ENCODE measurements at regions not wholly inside any gene's neighbourhood (a gene's known extent, or its start where the extent isn't known, plus 50 kb on each side); places are given as distances from the start of the nearest gene placed in this dataset.

DNA sequence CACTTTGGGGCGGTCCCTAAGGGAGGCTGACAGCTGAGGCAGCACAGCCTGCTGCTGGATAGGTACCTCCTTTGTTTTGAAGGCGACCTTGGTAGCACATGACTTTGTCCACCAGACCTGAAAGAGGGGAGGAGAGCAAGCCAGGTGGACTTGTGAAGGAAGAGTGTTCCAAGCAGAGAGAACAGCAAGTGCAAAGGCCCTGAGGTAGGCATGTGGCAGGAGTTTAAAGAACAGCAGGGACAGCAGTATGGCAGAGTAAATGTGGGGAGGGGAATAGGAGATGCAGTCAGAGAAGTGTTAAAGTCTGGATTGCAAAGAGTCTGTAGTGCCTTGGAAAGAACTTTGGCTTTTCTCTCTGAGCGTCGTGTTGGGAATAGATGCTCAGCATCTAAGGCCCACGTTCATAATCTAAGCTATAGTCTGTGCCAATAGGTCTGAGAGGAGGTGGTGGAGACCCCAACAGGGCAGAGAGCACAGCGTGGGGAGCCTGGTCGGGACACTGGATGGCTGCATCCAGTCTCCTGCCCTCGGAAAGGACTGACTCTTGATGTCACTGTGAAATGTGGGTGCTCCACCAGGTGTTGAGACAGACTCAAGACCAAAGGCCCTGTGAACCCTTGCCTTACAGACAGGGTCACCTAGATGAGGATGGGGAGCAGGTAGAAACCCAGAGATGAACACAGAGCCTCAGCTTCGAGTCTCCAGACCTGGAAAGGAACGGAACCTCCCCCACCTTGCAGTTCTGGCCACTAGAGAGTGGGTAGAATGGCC, 242.1 kb upstream of the PWP1 start:
- DNase-seq = no peak

DNA sequence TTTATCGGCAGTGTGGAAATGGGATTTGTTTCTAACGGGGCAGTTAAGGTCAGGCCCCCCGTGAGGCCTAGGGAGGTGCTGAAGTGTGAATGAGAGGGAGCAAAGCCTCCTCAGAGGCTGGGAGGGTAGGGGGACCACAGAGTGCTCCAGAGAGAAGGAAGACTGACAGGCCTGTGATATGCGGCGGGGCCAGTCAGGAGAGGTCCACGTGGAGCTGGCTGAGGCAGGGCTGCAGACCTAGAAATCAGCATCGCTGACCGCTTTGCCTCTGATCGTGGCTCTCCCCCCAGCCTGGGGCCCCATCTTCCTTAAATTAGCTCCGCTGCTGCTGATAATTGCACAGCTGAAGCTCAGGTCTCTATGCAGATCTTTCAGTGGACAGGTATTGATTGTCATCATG, 240.8 kb upstream of the PWP1 start:
- DNase-seq = no peak

DNA sequence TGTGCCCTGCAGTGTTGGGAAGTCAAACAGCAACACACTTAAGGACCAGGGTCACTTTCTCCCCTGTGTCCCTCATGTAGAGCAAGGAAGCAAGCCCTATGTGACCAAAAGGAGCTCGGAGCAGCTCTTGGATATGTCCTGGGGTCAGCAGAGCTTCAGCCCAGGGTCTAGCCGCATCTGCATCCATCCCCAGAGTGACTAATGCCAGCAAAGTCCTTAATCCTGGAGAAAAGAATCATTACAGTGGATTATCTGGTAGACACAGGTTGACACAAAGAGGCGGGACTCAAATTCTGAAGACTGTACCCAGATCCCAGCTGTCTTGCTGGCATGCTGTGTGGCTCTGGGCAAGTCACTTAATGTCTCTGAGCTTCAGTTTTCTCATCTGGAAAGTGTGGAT, 239.1 kb upstream of the PWP1 start:
- no peak for DNase-seq

DNA sequence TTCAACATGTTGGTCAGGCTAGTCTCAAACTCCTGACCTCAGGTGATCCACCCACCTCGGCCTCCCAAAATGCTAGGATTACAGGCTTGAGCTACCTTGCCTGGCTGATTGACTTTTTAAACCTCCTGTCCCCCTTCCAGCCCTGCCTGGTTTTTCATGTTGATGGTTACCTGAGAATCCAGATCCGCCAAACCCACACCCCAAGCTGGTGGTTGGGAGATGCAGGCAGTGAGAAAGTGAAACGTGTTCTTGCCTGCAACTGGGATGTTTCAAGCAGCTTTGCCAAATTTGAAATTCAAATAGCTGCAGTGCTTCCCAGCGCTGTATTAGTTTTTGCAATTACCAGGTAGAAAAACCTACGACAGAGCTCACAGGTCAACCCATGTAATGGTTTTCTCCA, 238.3 kb upstream of the PWP1 start:
- no peak for DNase-seq

DNA sequence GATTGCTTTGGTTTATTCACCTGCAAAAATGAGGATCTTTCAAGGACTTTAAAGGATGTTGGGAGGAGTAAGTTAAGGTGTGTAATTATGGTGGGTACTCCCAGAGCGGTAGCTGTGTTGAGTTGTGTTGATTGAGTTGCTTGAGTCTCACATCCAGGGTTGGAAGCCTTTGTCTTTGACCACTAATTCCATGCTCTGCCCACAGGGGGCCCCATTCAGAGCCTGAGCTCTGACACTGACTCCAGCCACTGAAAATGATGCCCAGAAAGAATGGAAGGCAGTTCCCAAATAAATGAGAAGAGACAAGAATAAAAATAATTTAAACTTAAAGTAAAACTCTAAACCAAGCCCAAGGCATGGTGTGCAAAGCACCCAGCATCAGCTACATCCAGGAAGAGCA, 237.4 kb upstream of the PWP1 start:
- DNase-seq = no peak

DNA sequence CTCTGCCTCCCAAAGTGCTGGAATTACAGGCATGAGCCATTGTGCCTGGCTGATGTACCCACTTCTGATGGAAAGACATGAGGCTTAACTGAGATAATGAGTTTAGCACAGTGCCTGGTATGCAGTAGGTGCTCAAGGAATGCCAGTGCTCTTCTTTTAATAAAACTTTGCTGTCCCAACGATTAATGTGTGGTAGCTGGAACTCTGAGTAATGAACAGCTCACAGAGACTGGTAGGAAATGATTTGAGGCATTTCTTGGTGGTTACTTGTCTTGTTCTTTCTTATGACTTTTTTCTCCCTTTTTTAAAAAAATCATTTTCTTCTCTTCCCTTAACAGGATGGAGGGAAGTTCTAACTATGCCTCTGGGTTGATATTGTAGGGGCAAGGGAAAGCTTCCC, 235.7 kb upstream of the PWP1 start:
- no peak for DNase-seq

DNA sequence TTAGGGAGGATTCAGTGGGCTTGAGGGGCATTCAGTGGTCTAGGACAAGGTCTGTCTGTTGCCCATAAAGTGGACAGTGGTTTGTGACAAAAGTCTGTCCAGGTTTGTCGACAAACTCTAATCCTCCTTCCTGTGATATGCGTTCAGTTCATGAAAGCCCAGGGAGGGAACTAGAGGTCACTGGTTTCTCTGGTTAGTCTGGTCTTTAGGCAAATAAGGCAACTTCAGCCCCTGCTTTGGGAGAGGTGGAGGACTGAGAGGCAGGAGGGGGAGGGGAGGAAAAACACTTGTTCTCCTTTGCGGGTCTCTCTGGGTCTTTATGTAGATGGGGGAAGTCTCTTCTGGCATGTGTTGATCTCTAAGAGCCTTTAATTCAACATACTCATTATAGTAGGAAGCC, 235.1 kb upstream of the PWP1 start:
- no peak for DNase-seq

DNA sequence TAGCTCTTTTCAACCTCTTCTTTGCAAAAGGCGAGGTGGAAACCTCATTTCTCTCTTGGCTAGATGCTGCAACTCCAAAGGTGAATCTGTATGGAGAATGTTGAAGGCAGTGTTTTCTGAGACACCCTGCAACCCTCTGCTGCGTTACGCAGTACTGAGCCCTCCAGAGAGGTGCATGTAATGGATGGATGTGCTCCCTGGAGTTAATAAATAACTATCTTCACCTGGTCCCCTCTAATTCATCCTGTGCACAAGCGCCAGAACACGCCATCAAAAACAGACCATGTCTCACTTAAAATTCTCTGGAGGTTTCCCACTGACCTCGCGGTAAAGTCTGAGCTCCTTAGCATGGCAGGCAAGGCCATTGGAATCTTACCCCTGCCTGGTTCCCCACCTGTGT, 234.4 kb upstream of the PWP1 start:
- DNase-seq = no peak

DNA sequence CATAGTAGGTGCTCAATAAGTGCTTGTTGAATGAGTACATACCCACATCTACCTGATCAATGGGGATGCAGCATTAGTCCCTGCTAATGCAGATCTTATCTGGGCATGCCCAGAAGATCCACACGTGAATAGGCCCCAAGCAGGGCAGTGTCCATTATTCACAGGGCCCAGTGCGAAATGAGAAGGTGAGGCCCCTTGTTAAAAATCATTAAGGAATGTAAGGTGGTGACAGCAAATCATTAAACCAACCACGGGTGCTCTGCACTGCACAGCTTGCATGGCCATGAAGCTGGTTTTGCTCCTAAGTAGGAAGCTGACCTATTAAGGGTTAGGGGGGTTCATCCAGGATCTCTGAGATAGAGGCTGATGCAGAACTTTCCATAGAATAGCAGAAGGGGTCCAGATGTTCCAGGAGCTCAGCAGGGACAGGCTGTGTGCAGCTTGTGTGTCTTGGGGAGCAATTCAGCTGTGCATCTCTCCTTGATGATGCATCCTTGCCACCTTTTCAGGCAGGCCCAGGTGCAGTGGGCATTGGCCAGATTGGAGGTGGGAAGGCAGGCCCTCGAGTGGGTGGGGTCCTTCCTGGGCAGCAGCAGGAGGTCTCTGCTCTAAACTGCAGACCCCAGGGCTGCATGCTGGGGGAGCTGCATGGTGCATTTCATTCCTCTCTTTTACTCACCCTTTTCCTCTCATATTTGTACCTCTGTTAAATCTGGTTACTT, 231.3 kb upstream of the PWP1 start:
- no peak for DNase-seq

DNA sequence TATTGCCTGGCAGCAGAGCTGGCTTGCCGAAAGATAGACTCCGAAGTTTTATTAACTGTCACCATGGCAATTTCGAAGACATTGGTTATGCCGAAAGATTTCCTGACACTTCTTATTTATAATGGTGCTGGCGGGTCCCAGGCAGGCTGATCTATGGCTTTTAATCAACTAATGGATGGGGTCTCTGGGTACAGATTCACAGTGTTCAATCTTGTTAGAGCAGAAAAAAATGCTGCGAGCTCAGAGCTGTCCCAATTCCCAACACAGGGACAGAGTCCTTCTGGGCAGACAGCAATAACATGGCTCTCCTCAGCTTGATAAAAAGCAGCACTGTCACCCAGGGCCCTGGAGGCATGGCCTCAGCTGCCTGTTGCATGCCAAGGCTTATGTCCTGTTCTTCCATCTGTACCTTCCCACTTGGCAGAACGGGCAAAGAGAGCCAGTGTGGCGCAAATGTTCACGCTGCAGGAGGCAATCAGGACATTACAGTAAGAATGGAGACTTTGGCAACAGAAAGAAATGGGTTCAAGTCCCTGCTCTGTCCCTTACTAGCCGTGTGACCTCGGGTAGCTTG, 228.2 kb upstream of the PWP1 start:
- no peak for DNase-seq

DNA sequence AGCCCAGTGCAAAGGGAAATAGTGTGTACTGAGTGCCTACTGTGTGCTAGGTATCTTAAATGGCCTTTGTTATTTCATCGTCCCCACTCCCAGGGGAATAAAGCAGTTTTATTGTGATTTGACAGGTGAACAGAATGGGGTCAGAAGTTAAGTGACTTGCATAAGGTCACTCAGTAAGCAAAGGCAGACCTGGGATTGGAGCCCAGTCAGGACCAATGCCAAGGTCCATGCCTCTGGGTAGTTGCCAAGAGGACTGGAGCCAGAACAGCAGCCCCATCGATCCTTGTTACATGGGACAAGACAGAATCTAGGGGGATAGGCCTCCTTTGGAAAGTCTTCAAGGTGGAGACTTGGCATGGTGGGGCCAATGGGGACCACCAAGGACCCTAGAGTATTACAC, 227.4 kb upstream of the PWP1 start:
- no peak for DNase-seq

DNA sequence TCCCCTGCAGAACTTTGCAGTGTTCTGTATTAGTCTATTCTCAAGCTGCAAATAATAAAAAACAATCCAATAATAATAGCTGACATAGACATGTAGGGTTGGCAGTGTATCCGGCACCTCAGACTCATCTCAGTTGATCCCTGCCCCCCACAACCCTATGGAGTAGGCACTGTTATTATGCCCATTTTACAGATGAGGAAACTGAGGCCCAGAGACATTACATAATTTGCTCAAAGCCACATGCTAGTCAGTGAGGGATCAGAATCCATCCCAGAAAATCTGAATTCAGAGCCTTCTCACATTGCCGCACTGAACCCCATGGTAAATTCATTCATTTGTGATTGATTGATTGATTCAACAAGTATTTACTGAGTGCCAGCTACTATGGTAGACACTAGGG, 226.6 kb upstream of the PWP1 start:
- DNase-seq = no peak

DNA sequence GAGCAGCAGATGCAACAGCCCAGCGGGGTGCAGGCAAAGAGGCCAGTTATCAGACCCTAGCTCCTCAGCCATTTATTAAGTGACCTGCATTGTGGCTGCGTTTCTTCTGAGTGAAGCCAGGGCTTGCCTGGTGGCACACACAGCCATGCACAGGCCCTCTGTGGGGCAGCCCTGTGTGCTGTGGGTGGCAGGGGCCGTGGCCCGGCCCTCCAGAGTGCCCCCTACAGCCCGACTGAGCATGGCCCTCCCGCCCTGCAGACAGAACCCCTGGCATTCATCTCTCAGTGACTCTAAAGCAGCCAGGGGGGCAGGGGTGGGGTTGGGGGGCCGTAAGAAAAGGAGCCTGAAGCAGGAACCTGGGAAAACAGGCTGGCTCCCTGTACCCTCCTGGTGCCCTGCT, 226.0 kb upstream of the PWP1 start:
- no peak for DNase-seq

DNA sequence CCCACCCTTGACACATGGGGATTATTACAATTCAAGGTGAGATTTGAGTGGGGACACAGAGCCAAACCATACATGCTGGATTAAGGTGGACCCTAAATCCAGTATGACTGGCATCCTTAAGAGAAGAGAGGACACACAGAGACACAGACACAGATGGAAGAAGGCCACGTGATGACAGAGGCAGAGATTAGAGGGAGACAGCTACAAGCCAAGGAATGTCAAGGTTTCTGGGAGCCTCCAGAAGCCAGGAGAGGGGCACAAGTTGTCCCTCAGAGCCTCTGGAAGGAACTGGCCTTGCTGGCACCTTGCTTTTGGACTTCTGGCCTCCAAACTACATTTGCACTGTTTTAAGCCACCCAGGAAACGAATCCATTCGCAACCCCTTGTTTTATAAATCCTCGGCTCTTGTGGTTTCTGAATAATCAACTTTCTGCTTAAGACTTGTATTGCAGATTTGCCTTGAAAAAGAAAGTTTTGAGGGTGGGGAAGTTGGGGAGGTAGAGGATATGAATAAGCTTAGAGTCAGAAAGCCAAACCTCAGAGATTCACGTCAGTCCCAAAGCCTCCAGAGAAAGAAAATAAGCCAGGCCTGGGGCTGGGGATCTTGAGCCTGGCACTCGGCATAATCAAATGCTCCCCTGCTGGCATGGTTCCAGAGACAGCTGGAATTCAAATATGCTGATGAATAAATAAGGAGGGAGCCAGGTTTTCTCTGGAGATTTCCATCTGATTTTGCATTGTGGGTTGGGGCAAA, 224.2 kb upstream of the PWP1 start:
- no peak for DNase-seq

DNA sequence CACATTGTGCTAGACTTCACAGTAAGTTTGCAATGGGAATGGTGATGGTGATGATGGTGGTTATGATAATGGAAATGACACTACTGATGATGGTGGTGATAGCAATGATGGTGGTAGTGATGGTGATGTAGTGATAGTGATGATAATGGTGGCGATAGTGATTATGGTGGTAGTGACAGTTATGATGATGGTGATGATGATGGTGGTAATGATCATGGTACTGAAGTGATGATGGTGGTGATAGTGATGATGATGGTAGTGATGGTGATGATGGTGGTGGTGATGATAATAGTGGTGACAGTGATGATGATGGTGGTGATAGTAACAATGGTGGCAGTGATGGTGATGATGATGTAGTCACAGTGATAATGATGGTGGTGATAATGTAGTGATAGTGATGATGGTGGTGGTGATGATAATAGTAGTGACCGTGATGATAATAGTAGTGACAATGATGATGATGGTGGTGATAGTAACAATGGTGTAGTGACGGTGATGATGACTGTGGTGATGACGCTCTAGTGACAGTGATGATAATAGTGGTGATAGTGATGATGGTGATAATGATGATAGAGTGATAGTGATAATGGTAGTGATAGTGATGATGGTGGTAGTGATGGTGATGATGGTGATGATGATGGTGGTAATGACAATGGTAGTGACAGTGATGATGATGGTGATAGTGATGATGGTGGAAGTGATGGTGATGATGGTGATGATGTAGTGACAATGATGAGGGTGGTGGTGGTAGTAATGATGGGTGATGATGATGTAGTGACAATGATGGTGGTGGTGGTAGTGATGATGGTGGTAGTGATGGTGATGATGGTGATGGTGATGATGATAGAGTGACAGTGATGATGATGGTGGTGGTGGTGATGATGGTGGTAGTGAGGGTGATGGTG, 222.9 kb upstream of the PWP1 start:
- DNase-seq = no peak

DNA sequence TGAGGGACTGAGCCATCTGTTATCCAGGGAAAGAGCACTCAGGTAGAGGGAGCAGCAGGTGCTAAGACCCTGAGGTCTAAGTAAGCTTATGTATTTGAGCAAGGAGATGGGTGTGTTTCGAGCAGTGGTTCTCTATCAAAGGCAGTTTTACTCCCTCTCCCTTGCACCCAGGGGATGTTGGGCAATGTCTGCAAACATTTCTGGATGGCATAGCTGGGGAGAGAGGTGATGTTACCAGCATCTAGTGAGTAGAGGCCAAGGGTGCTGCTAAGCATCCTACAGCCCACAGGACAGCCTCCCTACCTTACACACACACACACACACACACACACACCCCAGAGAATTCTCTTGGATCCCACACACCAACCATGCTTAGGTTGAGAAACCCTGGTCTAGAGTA, 221.0 kb upstream of the PWP1 start:
- no peak for DNase-seq

DNA sequence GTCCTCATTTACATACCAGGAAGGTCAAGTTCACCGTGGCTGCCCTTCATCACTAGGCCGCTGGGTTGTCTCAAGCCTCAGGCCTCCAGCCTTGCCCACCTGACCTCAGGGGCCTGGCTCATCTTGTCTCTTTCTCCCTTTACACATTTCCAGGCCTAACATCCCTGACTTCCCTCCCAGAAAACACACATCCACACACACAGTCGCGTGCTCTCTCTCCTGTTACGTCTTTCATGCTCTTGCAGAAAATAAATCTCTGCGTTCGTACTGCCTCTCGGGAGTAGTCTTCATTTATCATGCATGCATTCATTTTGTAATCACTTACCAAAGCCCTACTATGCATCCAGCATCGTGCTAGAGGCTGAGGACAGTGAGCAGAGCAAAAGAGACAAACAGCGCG, 220.0 kb upstream of the PWP1 start:
- no peak for DNase-seq

DNA sequence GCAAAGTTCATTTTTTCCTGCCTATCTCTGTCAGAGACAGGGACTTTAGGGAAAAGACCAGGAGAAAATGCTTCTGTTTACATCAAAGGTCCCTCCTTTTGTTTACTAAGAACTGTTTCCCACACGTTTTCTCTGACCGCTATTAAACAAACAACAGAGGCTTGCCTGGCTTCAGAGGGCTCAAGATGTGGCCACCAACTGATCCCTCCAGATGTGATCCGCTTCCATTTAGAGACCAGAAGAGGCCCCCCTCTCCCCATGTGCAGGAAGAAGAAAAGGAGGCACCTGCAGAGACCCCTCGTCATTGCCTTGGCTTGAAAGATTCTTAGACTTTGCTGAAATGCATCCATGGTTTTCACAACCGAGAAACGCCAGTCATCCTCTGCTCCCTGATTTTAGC, 217.9 kb upstream of the PWP1 start:
- DNase-seq = no peak

DNA sequence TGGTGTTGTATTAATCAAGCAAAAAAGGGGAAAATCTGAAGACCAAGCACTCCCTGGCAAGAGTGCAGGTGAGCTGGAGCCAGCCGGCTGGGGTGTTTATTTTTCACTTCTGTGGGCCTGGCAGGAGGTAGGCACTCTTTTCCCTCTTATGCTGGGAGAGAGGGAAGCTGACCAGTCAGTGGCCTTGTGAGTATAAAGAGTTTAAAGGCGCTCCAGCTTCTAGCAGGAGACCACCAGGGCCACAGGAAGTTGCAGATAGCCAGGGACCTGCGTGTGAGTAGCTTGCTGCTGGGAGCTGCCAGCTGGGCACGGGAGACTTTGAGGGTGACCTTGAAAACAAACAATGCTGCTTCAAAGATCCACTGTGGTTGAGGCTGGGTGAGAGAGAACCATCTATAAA, 217.4 kb upstream of the PWP1 start:
- no peak for DNase-seq

DNA sequence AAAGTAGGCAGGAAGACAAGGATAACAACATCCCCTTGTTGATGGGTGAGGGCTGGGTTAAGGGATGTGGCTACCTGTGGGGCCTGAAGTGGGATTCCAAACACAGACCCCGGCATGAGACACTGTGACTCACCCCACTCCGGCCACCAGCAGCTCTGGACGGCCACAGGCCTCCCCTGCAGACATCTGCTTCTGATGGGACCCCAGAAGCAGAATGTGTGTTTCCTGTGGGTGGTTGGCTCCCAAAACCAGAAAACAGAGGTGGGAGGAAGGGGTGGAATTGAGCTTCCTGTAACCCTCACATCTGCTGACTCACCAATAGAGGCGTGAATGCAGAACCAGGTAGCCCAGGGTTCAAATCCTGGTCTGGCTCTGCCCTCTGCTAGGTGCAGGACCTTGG, 216.6 kb upstream of the PWP1 start:
- no peak for DNase-seq

DNA sequence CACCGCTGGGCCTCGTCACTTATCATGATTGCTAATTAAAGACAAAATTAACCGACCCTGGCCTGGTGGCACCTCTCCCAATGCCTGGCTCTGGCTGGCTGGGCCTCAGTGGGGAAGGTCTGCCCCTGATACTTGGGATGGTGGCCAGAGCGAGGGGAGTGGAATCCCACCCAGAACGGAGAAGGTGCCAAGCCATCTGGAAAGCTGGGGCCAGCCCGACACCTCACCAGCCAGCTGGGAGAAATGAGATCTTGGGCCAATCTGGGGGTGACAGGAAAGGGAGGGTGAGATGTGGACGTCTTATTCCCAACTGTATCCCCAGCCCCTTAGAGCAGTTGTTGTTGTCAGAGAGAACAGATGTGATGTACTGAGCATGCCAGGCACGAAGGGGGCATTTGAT, 215.0 kb upstream of the PWP1 start:
- no peak for DNase-seq

DNA sequence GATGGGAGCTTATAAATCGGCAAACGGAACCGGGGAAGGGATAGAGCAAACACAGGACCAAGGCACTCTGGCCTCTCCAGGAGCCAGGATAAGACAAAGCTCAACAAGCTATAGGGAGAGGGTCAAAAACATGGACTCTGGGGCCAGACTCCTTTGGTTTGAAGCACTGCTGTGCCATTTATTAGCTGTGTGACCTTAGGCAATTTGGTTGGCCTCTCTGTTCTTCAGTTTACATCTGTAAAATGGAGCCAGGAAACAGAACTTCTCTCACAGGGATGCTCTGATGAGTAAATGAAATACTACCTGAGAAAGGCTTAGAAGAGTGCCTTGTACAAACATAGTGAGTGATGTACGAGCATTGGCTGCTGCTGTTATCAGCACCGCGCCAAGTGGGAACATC, 213.3 kb upstream of the PWP1 start:
- no peak for DNase-seq
